ENCODE measurements at regions not wholly inside any gene's neighbourhood (a gene's known extent, or its start where the extent isn't known, plus 50 kb on each side); places are given as distances from the start of the nearest gene placed in this dataset.

DNA sequence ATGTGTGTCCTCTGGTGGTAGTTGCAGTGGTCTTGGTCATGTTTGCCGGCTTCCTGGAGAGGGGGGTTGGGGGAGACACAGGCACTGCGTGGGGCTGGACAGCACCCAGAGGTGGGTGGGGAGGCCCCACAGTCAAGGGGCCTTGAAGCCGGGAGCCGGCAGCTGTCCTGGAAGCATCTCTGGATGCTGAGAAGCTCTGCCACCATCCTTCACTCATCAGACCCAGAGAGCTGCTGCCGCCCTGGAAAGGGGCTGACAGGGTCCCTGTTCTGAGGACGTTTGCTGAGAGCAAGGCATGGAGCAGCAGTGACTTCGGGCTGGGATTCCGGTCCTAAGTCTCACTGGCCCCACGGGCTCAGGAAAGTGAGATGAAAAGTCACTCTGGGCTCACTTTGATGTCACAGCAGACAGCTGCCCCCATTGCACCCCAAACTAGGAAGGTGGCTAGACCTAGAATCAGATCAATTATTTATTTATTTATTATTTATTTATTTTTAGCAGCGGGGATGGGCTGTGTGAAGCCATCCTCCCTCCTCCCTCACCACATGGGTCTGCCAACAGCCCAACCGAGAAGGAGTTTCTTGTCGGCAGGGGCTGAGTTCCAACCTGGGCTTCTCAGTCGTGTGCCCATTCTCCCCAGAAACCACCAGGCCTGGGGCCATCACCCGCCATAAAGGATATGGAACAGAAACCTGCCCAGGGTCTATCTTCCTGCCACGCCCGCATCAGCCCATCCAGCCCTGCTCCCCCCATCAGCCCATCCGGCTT lies 547.4 kb downstream of the PTPRU start:
- DNase-seq (ENCODE audit: low read depth) = no peak
- H3K4me3 ChIP-seq (ENCODE audit: low read depth, low read length) = no peak overlapping the region
- TF ChIP-seq, protein P1, sequence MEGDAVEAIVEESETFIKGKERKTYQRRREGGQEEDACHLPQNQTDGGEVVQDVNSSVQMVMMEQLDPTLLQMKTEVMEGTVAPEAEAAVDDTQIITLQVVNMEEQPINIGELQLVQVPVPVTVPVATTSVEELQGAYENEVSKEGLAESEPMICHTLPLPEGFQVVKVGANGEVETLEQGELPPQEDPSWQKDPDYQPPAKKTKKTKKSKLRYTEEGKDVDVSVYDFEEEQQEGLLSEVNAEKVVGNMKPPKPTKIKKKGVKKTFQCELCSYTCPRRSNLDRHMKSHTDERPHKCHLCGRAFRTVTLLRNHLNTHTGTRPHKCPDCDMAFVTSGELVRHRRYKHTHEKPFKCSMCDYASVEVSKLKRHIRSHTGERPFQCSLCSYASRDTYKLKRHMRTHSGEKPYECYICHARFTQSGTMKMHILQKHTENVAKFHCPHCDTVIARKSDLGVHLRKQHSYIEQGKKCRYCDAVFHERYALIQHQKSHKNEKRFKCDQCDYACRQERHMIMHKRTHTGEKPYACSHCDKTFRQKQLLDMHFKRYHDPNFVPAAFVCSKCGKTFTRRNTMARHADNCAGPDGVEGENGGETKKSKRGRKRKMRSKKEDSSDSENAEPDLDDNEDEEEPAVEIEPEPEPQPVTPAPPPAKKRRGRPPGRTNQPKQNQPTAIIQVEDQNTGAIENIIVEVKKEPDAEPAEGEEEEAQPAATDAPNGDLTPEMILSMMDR (IDR thresholded peaks at IDR 0.05; ENCODE audit: low read depth, low read length, missing control alignments) = no peak
- in situ Hi-C loops (cut with HindIII; ENCODE audit: low sequenced_read_pairs) = no loop called here

DNA sequence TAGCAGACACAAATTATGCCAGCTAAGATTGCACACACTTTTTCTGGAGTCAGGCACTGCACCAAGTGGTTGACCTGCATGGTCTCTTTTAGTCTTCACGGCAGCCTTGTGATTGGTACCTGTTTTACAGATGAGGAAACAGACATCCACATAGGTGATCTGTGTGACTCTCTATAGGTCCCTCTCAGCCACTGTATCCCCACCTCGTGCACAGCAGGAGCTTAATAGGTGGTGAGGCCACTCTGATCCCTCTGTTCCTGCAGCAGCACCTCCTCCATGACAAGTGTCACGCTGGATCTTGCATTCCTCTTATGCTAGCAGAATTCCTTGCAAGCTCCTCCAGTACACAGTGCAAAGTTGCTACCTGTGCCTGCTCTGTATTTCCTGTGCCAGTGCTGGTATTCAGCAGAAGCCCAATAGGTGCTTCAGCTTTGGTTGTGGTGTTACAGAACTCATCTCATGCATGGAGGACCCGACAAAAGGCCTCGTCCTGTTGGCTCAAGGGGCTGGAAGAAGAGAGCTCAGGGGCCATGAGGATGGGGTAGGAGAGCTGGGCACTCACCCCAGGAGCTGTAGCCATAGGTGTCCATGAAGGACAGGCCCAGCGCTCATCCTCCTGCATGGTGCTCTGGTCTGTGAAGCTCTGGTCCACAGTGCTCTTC lies 546.7 kb downstream of the PTPRU start:
- TF ChIP-seq, protein P1 (IDR thresholded peaks at IDR 0.05; ENCODE audit: low read depth, low read length, missing control alignments) = no peak
- H3K4me3 ChIP-seq (ENCODE audit: low read depth, low read length) = no peak overlapping the region
- no peak for DNase-seq (ENCODE audit: low read depth)
- in situ Hi-C loops (cut with HindIII; ENCODE audit: low sequenced_read_pairs) = no loop called here

DNA sequence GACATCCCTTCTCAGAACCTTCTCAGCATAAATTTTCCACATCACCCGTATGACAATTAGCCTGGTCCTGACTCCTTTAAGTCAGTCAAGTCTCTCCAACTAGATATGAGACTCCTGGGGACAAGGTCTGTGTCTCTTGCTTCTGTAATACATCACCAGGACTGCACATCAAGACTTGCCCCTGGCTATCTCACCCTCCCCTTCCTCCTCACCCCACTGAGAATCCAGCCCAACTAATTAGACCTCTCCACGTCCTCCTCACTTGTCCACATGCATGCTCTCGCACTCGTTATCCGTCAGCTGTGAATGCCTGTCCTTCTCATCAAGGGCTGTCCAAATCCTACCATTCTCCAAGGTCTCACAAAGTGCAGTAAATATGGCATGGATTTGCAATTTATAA lies 542.8 kb downstream of the PTPRU start:
- TF ChIP-seq, protein P1 (IDR thresholded peaks at IDR 0.05; ENCODE audit: low read depth, low read length, missing control alignments) = no peak
- in situ Hi-C loops (cut with HindIII; ENCODE audit: low sequenced_read_pairs) = no loop called here
- DNase-seq (ENCODE audit: low read depth) = no peak
- H3K4me3 ChIP-seq (ENCODE audit: low read depth, low read length) = no peak overlapping the region

DNA sequence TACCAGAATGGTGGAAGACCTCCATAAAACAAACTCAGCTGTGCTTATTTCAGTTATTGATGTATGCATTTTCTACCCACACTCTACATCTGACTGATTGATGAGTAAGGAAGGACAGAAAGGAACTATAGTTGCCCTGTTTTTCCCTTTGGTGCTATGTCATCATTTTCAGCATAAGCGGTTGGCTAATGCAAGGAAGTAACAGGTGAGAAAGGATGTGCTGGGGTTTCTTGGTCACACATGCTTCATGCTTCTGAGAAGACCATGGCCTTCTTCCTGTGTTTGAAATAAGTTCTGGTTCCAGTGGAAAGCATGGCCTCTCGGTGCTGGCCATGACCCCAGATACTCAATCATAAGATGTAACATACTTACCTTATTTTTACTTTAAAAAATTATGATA lies 541.2 kb downstream of the PTPRU start:
- H3K4me3 ChIP-seq (ENCODE audit: low read depth, low read length) = no peak overlapping the region
- DNase-seq (ENCODE audit: low read depth) = no peak
- in situ Hi-C loops (cut with HindIII; ENCODE audit: low sequenced_read_pairs) = no loop called here
- TF ChIP-seq, protein P1 (IDR thresholded peaks at IDR 0.05; ENCODE audit: low read depth, low read length, missing control alignments) = no peak

DNA sequence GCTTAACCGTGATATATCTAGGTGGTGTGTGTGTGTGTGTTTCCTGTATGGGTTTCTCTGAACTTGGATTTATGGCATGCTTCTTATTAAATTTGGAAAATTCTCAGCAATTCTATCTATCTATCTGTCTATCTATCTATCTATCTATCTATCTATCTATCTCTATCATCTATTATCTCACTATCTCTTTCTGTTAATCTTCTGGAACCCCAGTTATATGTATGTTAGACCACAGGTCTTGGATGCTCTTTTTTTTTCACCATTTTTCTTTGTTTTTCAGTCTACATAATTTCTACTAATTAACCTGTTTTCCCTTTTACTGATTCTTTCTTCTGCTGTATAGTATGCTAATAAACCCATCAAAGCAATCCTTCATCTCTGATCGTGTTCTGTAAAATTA lies 538.0 kb downstream of the PTPRU start:
- DNase-seq (ENCODE audit: low read depth) = no peak
- in situ Hi-C loops (cut with HindIII; ENCODE audit: low sequenced_read_pairs) = no loop called here
- TF ChIP-seq, protein P1 (IDR thresholded peaks at IDR 0.05; ENCODE audit: low read depth, low read length, missing control alignments) = no peak
- no peak overlapping the region for H3K4me3 ChIP-seq (ENCODE audit: low read depth, low read length)

DNA sequence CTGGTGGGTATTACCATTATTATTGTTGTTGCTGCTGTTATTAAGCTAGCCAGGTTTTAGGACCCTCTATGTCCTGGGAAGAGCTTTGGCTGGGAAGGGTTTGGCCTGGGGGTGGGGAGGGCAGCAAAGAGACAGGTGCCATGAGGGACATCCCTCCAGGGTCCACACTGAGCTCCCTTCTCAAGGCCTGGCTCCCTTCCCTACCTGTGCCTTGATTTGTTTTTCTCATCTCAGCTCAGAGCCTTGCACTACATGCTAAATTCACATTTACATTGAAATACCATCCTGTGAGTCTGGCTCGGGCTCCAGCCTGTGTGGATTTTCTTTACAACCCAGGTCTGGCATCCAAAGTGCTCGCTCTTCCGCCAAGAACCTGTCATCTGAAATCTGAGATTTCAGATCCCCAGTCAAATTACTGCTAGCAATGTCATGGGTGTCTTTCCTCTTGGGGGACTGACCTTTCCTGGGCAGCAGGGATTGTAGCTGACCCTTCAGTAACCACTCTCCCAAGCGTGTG lies 536.3 kb downstream of the PTPRU start:
- no peak overlapping the region for H3K4me3 ChIP-seq (ENCODE audit: low read depth, low read length)
- TF ChIP-seq, protein P1 (IDR thresholded peaks at IDR 0.05; ENCODE audit: low read depth, low read length, missing control alignments) = no peak
- no peak for DNase-seq (ENCODE audit: low read depth)
- in situ Hi-C loops (cut with HindIII; ENCODE audit: low sequenced_read_pairs) = no loop called here
